GM15510 (cell line): ENCODE measurements at regions not wholly inside any gene's neighbourhood (a gene's known extent, or its start where the extent isn't known, plus 50 kb on each side); places are given as distances from the start of the nearest gene placed in this dataset.

Experiments used
- POLR2A ChIP-seq: IDR thresholded peaks from 3 replicates; pipeline ENCODE4 v1.6.1; 2011; ENCODE audit warnings: borderline replicate concordance; ENCODE audit not compliant: insufficient read length; ENCODE audit errors: extremely low read depth

GRCh38 chr12:93169536-93169935, 208.2 kb upstream of the NUDT4 start:
- no peak for TF ChIP-seq POLR2A

- TF ChIP-seq POLR2A = no peak
Measured at GRCh38 chr12:93170928-93171327, 206.8 kb upstream of the NUDT4 start.

- no peak for TF ChIP-seq POLR2A
Measured at GRCh38 chr12:93173178-93173957, 204.4 kb upstream of the NUDT4 start.

- TF ChIP-seq POLR2A = no peak
Measured at GRCh38 chr12:93174048-93174447, 203.7 kb upstream of the NUDT4 start.

- TF ChIP-seq POLR2A = no peak
Measured at GRCh38 chr12:93174473-93174872, 203.3 kb upstream of the NUDT4 start.

GRCh38 chr12:93176165-93176564, 201.6 kb upstream of the NUDT4 start:
- no peak for TF ChIP-seq POLR2A

- no peak for TF ChIP-seq POLR2A
Measured at GRCh38 chr12:93176610-93177126, 201.1 kb upstream of the NUDT4 start.

GRCh38 chr12:93177208-93178153, 200.2 kb upstream of the NUDT4 start:
- no peak for TF ChIP-seq POLR2A

- TF ChIP-seq POLR2A = no peak
Measured at GRCh38 chr12:93178154-93178878, 199.4 kb upstream of the NUDT4 start.

- no peak for TF ChIP-seq POLR2A
Measured at GRCh38 chr12:93179792-93180191, 197.9 kb upstream of the NUDT4 start.

- TF ChIP-seq POLR2A = no peak
Measured at GRCh38 chr12:93180566-93180965, 197.2 kb upstream of the NUDT4 start.

GRCh38 chr12:93181409-93181965, 196.2 kb upstream of the NUDT4 start:
- no peak for TF ChIP-seq POLR2A

GRCh38 chr12:93183940-93184671, 193.6 kb upstream of the NUDT4 start:
- TF ChIP-seq POLR2A = no peak
